Neural cell (in vitro differentiated cells): ENCODE measurements at regions not wholly inside any gene's neighbourhood (a gene's known extent, or its start where the extent isn't known, plus 50 kb on each side); places are given as distances from the start of the nearest gene placed in this dataset.

ENCODE experiments used
- H2AFZ ChIP-seq: fragments of 200-600, 300-800 bp; sonication (generic), shearing (Covaris generic); 2 replicates; pipeline ENCODE4 v1.6.0; 2014; ENCODE audit warnings: low read depth, mild to moderate bottlenecking, antibody characterized with exemption, low read length, moderate library complexity
- H3F3A ChIP-seq: fragments of 200-600 bp; shearing (Covaris generic); 2 replicates; pipeline ENCODE4 v1.6.1; 2016; ENCODE audit warnings: mild to moderate bottlenecking, moderate library complexity, mixed read lengths, antibody characterized with exemption, low read length; ENCODE audit not compliant: insufficient read depth, poor library complexity, severe bottlenecking
- H3K27ac ChIP-seq: fragments of 200-600, 300-800 bp; sonication (generic), shearing (Covaris generic); 2 replicates; pipeline ENCODE4 v1.5.1; 2014; ENCODE audit warnings: mild to moderate bottlenecking, low read length, moderate library complexity
- H3K27me3 ChIP-seq: fragments of 300-800, 200-600 bp; sonication (generic), shearing (Covaris generic); 2 replicates; pipeline ENCODE4 v1.6.0; 2014; ENCODE audit warnings: mild to moderate bottlenecking, low read depth, low read length, moderate library complexity; ENCODE audit not compliant: insufficient read depth
- H3K36me3 ChIP-seq: fragments of 300-800, 200-600 bp; sonication (generic), shearing (Covaris generic); 2 replicates; pipeline ENCODE4 v1.5.1; 2014; ENCODE audit warnings: mild to moderate bottlenecking, antibody characterized with exemption, low read length, moderate library complexity; ENCODE audit not compliant: insufficient read depth
- H3K4me2 ChIP-seq: fragments of 300-800, 200-600 bp; sonication (generic), shearing (Covaris generic); 2 replicates; pipeline ENCODE4 v1.6.0; 2014; ENCODE audit warnings: mild to moderate bottlenecking, low read length
- H3K4me3 ChIP-seq: fragments of 300-800, 200-600 bp; sonication (generic), shearing (Covaris generic); 2 replicates; pipeline ENCODE4 v1.5.1; 2014; ENCODE audit warnings: mild to moderate bottlenecking, low read length, moderate library complexity
- H3K79me2 ChIP-seq: fragments of 200-600 bp; shearing (Covaris generic); replicated peaks from 2 replicates; pipeline ENCODE4 v1.6.0; 2014; ENCODE audit warnings: mild to moderate bottlenecking, low read length, moderate library complexity; ENCODE audit not compliant: insufficient read depth
- H3K9ac ChIP-seq: fragments of 300-800, 200-600 bp; sonication (generic), shearing (Covaris generic); 2 replicates; pipeline ENCODE4 v1.6.1; 2016; ENCODE audit warnings: mild to moderate bottlenecking, low read length, mixed read lengths
- H3K9me2 ChIP-seq: fragments of 200-600 bp; shearing (Covaris generic); 2 replicates; pipeline ENCODE4 v1.6.1; 2016; ENCODE audit warnings: mild to moderate bottlenecking, low read length, mixed read lengths; ENCODE audit not compliant: insufficient read depth
- H3K9me3 ChIP-seq: fragments of 200-600, 300-800 bp; sonication (generic), shearing (Covaris generic); 2 replicates; pipeline ENCODE4 v1.6.1; 2016; ENCODE audit warnings: mild to moderate bottlenecking, mixed run types, low read length, moderate library complexity, mixed read lengths
- H4K20me1 ChIP-seq: fragments of 200-600 bp; shearing (Covaris generic); 2 replicates; pipeline ENCODE4 v1.6.1; 2016; ENCODE audit warnings: mild to moderate bottlenecking, mixed run types; ENCODE audit not compliant: insufficient read depth
- EP300 ChIP-seq: fragments of 450-650 bp; conservative IDR thresholded peaks from 2 replicates; pipeline ENCODE4 v1.6.1; 2014; ENCODE audit warnings: antibody characterized with exemption, mild to moderate bottlenecking, moderate library complexity; ENCODE audit not compliant: poor library complexity, severe bottlenecking
- EZH2 ChIP-seq: fragments of 200-600, 300-800 bp; shearing (Covaris generic), sonication (generic); IDR thresholded peaks from 2 replicates; pipeline ENCODE4 v1.6.1; 2014; ENCODE audit warnings: antibody characterized with exemption, low read length, borderline replicate concordance, mild to moderate bottlenecking; ENCODE audit not compliant: insufficient read depth, poor library complexity, severe bottlenecking
- MXI1 ChIP-seq: fragments of 450-650 bp; conservative IDR thresholded peaks from 2 replicates; pipeline ENCODE4 v1.6.1; 2014; ENCODE audit warnings: antibody characterized with exemption, mild to moderate bottlenecking; ENCODE audit not compliant: poor library complexity, severe bottlenecking
- POLR2AphosphoS5 ChIP-seq: IDR thresholded peaks from 2 replicates; pipeline ENCODE4 v1.6.1; 2012
- RAD21 ChIP-seq: fragments of 450-650 bp; conservative IDR thresholded peaks from 2 replicates; pipeline ENCODE4 v1.6.1; 2014; ENCODE audit warnings: antibody characterized with exemption, mild to moderate bottlenecking, moderate library complexity
- SMC3 ChIP-seq: fragments of 450-650 bp; conservative IDR thresholded peaks from 2 replicates; pipeline ENCODE4 v1.6.1; 2014; ENCODE audit warnings: antibody characterized with exemption, mild to moderate bottlenecking, moderate library complexity; ENCODE audit not compliant: poor library complexity
- TAF1 ChIP-seq: IDR thresholded peaks from 2 replicates; pipeline ENCODE4 v1.6.1; 2012; ENCODE audit warnings: low read depth
- TF ChIP-seq, protein P1 (sequence below): IDR thresholded peaks from 2 replicates; pipeline ENCODE4 v1.6.1; 2012; ENCODE audit warnings: borderline replicate concordance
- TF ChIP-seq, protein P2 (sequence below): fragments of 450-650 bp; IDR thresholded peaks from 2 replicates; pipeline ENCODE4 v1.5.1; 2014; ENCODE audit warnings: antibody characterized with exemption, mild to moderate bottlenecking, moderate library complexity; ENCODE audit not compliant: poor library complexity, severe bottlenecking

DNA sequence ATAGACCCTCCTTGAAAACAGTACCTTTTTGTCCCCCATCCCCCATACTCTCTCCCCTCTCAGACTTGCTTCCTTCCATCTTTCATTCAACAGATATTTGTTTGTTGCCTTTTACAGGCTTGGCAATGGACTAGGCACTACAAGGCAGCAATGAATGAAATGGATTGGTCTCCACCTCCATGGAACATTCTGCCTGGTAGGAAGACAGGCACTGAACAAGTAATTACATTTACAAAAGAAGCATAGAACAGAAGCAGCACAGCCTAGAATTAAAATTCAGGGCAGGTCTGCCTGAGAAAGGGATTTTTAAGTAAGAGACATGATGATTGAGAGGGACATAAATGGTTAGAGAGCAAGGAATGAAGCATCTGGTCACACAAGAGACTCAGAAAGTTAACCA is 346.1 kb downstream of the GRXCR1 start:
- H4K20me1 ChIP-seq = no peaks in the 10 kb centered on the region
- no peaks in the 10 kb centered on the region for H3K9me3 ChIP-seq
- no peaks in the 10 kb centered on the region for H3F3A ChIP-seq
- TF ChIP-seq MXI1 (no peak), RAD21 (no peak), SMC3 (no peak), TAF1 (no peak), EP300 (no peak), POLR2AphosphoS5 (no peak)
- TF ChIP-seq, protein P1, sequence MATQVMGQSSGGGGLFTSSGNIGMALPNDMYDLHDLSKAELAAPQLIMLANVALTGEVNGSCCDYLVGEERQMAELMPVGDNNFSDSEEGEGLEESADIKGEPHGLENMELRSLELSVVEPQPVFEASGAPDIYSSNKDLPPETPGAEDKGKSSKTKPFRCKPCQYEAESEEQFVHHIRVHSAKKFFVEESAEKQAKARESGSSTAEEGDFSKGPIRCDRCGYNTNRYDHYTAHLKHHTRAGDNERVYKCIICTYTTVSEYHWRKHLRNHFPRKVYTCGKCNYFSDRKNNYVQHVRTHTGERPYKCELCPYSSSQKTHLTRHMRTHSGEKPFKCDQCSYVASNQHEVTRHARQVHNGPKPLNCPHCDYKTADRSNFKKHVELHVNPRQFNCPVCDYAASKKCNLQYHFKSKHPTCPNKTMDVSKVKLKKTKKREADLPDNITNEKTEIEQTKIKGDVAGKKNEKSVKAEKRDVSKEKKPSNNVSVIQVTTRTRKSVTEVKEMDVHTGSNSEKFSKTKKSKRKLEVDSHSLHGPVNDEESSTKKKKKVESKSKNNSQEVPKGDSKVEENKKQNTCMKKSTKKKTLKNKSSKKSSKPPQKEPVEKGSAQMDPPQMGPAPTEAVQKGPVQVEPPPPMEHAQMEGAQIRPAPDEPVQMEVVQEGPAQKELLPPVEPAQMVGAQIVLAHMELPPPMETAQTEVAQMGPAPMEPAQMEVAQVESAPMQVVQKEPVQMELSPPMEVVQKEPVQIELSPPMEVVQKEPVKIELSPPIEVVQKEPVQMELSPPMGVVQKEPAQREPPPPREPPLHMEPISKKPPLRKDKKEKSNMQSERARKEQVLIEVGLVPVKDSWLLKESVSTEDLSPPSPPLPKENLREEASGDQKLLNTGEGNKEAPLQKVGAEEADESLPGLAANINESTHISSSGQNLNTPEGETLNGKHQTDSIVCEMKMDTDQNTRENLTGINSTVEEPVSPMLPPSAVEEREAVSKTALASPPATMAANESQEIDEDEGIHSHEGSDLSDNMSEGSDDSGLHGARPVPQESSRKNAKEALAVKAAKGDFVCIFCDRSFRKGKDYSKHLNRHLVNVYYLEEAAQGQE = no peak
- H3K4me2 ChIP-seq = no peak overlapping the region
- no peak overlapping the region for H3K4me3 ChIP-seq
- H3K27me3 ChIP-seq = no peaks in the 10 kb centered on the region
- no peak overlapping the region for H3K27ac ChIP-seq
- H2AFZ ChIP-seq = no peak overlapping the region
- no peaks in the 10 kb centered on the region for H3K36me3 ChIP-seq
- H3K9me2 ChIP-seq = no peaks in the 10 kb centered on the region
- no peak overlapping the region for H3K9ac ChIP-seq
- no peaks in the 10 kb centered on the region for H3K79me2 ChIP-seq

DNA sequence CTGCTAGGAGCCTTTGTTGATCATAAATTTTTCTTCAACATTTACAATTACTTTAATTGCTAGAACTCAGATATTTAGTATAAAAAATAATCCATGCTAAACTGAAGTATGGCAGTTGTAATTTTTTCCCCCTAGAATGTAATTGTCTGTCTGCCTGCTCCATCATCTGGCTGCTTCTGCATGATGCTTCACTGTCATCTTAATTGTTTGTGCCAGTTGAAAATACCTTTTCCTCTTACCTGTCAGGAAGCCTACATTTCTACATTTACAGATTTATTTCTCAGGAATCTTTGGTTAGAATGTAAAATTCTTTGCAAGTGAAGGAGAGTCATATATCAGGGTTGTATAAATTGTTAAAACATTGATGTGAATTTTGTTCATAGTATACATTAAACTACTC is 348.6 kb downstream of the GRXCR1 start:
- H3K27me3 ChIP-seq = no peaks in the 10 kb centered on the region
- H3K4me3 ChIP-seq = no peak overlapping the region
- peak overlapping the region; percentile 42 for H3K4me2 ChIP-seq
- TF ChIP-seq MXI1 (no peak), POLR2AphosphoS5 (peak; percentile 60), TAF1 (no peak), RAD21 (no peak), EP300 (peak; percentile 88), SMC3 (no peak), EZH2 (no peak)
- TF ChIP-seq, protein P1 = peak; percentile 94
- TF ChIP-seq, protein P2, sequence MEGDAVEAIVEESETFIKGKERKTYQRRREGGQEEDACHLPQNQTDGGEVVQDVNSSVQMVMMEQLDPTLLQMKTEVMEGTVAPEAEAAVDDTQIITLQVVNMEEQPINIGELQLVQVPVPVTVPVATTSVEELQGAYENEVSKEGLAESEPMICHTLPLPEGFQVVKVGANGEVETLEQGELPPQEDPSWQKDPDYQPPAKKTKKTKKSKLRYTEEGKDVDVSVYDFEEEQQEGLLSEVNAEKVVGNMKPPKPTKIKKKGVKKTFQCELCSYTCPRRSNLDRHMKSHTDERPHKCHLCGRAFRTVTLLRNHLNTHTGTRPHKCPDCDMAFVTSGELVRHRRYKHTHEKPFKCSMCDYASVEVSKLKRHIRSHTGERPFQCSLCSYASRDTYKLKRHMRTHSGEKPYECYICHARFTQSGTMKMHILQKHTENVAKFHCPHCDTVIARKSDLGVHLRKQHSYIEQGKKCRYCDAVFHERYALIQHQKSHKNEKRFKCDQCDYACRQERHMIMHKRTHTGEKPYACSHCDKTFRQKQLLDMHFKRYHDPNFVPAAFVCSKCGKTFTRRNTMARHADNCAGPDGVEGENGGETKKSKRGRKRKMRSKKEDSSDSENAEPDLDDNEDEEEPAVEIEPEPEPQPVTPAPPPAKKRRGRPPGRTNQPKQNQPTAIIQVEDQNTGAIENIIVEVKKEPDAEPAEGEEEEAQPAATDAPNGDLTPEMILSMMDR = no peak
- no peaks in the 10 kb centered on the region for H3K79me2 ChIP-seq
- H3K9me2 ChIP-seq = no peaks in the 10 kb centered on the region
- no peaks in the 10 kb centered on the region for H3K36me3 ChIP-seq
- no peaks in the 10 kb centered on the region for H3K9me3 ChIP-seq
- no peak overlapping the region for H2AFZ ChIP-seq
- no peaks in the 10 kb centered on the region for H4K20me1 ChIP-seq
- H3K27ac ChIP-seq = peak overlapping the region; percentile 21
- no peaks in the 10 kb centered on the region for H3F3A ChIP-seq
- H3K9ac ChIP-seq = no peak overlapping the region
